ENCODE measurements at regions not wholly inside any gene's neighbourhood (a gene's known extent, or its start where the extent isn't known, plus 50 kb on each side); places are given as distances from the start of the nearest gene placed in this dataset.

DNA sequence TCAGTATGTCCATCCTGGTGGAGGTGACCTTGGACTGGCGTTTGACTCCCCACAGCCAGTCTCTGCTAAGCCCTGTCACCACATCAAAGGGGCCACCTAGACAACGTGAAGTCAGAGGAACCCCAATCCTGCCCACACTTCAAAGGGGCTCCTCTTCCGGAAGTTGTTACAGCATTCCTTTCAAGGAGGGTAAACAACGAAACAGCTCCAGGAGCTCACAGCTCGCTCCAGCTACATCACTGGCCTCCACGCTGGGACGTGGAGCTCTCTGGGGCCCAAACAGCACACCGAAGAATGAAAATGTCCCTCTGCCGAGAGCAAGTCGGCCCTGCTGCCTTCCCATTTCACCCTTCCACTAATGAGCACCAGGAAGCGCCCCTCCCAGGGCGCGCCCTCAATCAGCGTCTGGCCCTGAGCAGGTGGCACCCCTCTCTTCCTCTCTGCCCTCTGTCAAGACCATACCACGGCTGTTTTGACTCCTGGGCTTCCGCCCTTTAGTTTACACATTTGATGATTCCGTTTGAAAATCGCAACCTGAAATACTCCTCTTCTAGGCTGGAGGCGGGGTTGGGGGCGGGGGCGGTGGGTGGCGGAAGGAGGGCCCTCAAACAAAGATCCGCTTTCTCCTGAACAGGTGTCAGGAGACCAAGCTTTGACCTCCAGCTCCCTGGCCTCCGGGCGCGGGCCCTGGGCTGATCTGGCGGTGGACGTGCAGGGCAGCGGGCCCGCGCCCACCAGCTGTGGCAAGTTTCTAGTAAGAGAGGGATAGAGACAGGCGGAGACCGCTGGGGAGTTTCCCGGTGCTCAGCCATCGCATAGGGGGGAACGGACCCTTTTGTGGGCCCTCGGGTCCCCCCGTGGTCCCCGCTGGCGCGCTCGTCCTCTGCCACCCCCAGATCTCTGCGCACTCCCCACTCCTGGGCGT is 53.1 kb upstream of the KDM7A start (continued):
- TF ChIP-seq, protein P1, sequence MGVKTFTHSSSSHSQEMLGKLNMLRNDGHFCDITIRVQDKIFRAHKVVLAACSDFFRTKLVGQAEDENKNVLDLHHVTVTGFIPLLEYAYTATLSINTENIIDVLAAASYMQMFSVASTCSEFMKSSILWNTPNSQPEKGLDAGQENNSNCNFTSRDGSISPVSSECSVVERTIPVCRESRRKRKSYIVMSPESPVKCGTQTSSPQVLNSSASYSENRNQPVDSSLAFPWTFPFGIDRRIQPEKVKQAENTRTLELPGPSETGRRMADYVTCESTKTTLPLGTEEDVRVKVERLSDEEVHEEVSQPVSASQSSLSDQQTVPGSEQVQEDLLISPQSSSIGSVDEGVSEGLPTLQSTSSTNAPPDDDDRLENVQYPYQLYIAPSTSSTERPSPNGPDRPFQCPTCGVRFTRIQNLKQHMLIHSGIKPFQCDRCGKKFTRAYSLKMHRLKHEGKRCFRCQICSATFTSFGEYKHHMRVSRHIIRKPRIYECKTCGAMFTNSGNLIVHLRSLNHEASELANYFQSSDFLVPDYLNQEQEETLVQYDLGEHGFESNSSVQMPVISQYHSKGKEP (CRISPR knock-in tag; IDR thresholded peaks at IDR 0.05) = 0 out of 2 replicates have a peak, but pooled peaks have one; percentile 54
- TF ChIP-seq HCFC1 (IDR thresholded peaks at IDR 0.05; ENCODE audit: low read depth, low read length) (0 out of 2 replicates have a peak, but pooled peaks have one; percentile 16), FOXA1 (IDR thresholded peaks at IDR 0.05) (peak; percentile 80), FOXA1 (CRISPR knock-in tag; IDR thresholded peaks at IDR 0.05) (peak; percentile 98), ZSCAN22 (CRISPR knock-in tag; IDR thresholded peaks at IDR 0.05) (no peak), IKZF1 (IDR thresholded peaks at IDR 0.05) (no peak), IKZF4 (CRISPR knock-in tag; IDR thresholded peaks at IDR 0.05; ENCODE audit: borderline replicate concordance, low read depth, not compliant biosample characterization) (no peak), RORA (CRISPR knock-in tag; IDR thresholded peaks at IDR 0.05) (no peak), NKX3-1 (CRISPR knock-in tag; IDR thresholded peaks at IDR 0.05) (peak; percentile 90), NCOA2 (CRISPR knock-in tag; IDR thresholded peaks at IDR 0.05) (peak; percentile 99), PCBP1 (IDR thresholded peaks at IDR 0.05; ENCODE audit: borderline replicate concordance, low read depth, low read length) (peak; percentile 54; the same call in 1 of the 2 replicates), BORCS8-MEF2B (CRISPR knock-in tag; IDR thresholded peaks at IDR 0.05) (peak; percentile 89), KDM1A (CRISPR knock-in tag; IDR thresholded peaks at IDR 0.05) (peak; percentile 86), HDAC2 (CRISPR knock-in tag; IDR thresholded peaks at IDR 0.05) (peak; percentile 98), ZNF570 (CRISPR knock-in tag; IDR thresholded peaks at IDR 0.05; ENCODE audit: borderline replicate concordance) (no peak; the same call in 1 of the 2 replicates), ZFP36 (IDR thresholded peaks at IDR 0.05; ENCODE audit: borderline replicate concordance, low read depth, low read length, partially characterized antibody) (no peak), PPARG (CRISPR knock-in tag; conservative IDR thresholded peaks at IDR 0.05) (peak; percentile 86), HMG20A (CRISPR knock-in tag; IDR thresholded peaks at IDR 0.05; ENCODE audit: borderline replicate concordance) (peak; percentile 99), ZSCAN25 (CRISPR knock-in tag; IDR thresholded peaks at IDR 0.05) (peak; percentile 69)
- TF ChIP-seq, protein P2, sequence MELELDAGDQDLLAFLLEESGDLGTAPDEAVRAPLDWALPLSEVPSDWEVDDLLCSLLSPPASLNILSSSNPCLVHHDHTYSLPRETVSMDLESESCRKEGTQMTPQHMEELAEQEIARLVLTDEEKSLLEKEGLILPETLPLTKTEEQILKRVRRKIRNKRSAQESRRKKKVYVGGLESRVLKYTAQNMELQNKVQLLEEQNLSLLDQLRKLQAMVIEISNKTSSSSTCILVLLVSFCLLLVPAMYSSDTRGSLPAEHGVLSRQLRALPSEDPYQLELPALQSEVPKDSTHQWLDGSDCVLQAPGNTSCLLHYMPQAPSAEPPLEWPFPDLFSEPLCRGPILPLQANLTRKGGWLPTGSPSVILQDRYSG (CRISPR knock-in tag; IDR thresholded peaks at IDR 0.05) = peak; percentile 71; the same call in 1 of the 2 replicates
- TF ChIP-seq, protein P3, sequence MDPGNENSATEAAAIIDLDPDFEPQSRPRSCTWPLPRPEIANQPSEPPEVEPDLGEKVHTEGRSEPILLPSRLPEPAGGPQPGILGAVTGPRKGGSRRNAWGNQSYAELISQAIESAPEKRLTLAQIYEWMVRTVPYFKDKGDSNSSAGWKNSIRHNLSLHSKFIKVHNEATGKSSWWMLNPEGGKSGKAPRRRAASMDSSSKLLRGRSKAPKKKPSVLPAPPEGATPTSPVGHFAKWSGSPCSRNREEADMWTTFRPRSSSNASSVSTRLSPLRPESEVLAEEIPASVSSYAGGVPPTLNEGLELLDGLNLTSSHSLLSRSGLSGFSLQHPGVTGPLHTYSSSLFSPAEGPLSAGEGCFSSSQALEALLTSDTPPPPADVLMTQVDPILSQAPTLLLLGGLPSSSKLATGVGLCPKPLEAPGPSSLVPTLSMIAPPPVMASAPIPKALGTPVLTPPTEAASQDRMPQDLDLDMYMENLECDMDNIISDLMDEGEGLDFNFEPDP (CRISPR knock-in tag; conservative IDR thresholded peaks at IDR 0.05) = no peak
- TF ChIP-seq, protein P4, sequence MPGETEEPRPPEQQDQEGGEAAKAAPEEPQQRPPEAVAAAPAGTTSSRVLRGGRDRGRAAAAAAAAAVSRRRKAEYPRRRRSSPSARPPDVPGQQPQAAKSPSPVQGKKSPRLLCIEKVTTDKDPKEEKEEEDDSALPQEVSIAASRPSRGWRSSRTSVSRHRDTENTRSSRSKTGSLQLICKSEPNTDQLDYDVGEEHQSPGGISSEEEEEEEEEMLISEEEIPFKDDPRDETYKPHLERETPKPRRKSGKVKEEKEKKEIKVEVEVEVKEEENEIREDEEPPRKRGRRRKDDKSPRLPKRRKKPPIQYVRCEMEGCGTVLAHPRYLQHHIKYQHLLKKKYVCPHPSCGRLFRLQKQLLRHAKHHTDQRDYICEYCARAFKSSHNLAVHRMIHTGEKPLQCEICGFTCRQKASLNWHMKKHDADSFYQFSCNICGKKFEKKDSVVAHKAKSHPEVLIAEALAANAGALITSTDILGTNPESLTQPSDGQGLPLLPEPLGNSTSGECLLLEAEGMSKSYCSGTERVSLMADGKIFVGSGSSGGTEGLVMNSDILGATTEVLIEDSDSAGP (CRISPR knock-in tag; IDR thresholded peaks at IDR 0.05; ENCODE audit: borderline replicate concordance) = peak; percentile 54; the same call in 1 of the 2 replicates

Measured in HepG2 (cell line).